Peyer's patch (tissue), 4 donors: ENCODE measurements at regions not wholly inside any gene's neighbourhood (a gene's known extent, or its start where the extent isn't known, plus 50 kb on each side); places are given as distances from the start of the nearest gene placed in this dataset.

Experiments
- CTCF ChIP-seq, 6 experiments: fragments of 450-650 bp in 4 of 6; fragments of 200-600 bp in 2 of 6; sonication (generic) in 1 of 6; IDR thresholded peaks; one replicate each; pipeline ENCODE4 v1.5.1; 2017 to 2019; ENCODE audit warnings: antibody characterized with exemption in 6 of 6, mild to moderate bottlenecking in 3 of 6, moderate library complexity in 1 of 6
- POLR2A ChIP-seq, 2 donors: fragments of 450-650 bp; IDR thresholded peaks; one replicate each; pipeline ENCODE4 v1.5.1; 2017; ENCODE audit warnings: antibody characterized with exemption in 2 of 2, mild to moderate bottlenecking in 2 of 2, moderate library complexity in 2 of 2

GRCh38 chr2:150339951-150340350 is 147.5 kb downstream of the RND3 start:
- no peak for TF ChIP-seq POLR2A (IDR thresholded peaks at IDR 0.05)
- no peak for TF ChIP-seq CTCF (IDR thresholded peaks at IDR 0.05)
